Loucy (cell line): ENCODE measurements at regions not wholly inside any gene's neighbourhood (a gene's known extent, or its start where the extent isn't known, plus 50 kb on each side); places are given as distances from the start of the nearest gene placed in this dataset.
"Not testable (repeated sequence)": the region's sequence is repeated elsewhere in the genome, so short reads cannot be mapped to it uniquely, and the experiment has no call there.

Experiments
- H2AFZ ChIP-seq: fragments of 200-600 bp; sonication (generic); 2 replicates; pipeline ENCODE4 v1.6.0; 2016; ENCODE audit warnings: antibody characterized with exemption, mild to moderate bottlenecking, low read length, moderate library complexity
- H3F3A ChIP-seq: fragments of 200-600 bp; 2 replicates; pipeline ENCODE4 v1.6.0; 2016; ENCODE audit warnings: antibody characterized with exemption, low read depth, mild to moderate bottlenecking
- H3K27me3 ChIP-seq: fragments of 200-600 bp; sonication (generic); 2 replicates; pipeline ENCODE4 v1.6.1; 2014; ENCODE audit warnings: low read length, mild to moderate bottlenecking; ENCODE audit not compliant: insufficient read depth, poor library complexity, severe bottlenecking
- H3K36me3 ChIP-seq: fragments of 200-600 bp; sonication (generic); 2 replicates; pipeline ENCODE4 v1.6.1; 2016; ENCODE audit warnings: low read length; ENCODE audit not compliant: insufficient read depth
- H3K4me1 ChIP-seq: fragments of 200-600 bp; sonication (generic); 2 replicates; pipeline ENCODE4 v1.5.1; 2014; ENCODE audit warnings: low read length, mild to moderate bottlenecking; ENCODE audit not compliant: insufficient read depth, poor library complexity, severe bottlenecking
- H3K4me2 ChIP-seq: fragments of 200-600 bp; sonication (generic); 2 replicates; pipeline ENCODE4 v1.6.0; 2014; ENCODE audit warnings: antibody characterized with exemption, low read length, low read depth, mild to moderate bottlenecking; ENCODE audit not compliant: poor library complexity, severe bottlenecking
- H3K4me3 ChIP-seq: fragments of 200-600 bp; sonication (generic); 2 replicates; pipeline ENCODE4 v1.5.1; 2014; ENCODE audit warnings: low read length, mild to moderate bottlenecking, mixed read lengths; ENCODE audit not compliant: poor library complexity, severe bottlenecking
- H3K79me2 ChIP-seq: fragments of 200-600 bp; sonication (generic); 2 replicates; pipeline ENCODE4 v1.6.1; 2014; ENCODE audit warnings: low read length; ENCODE audit not compliant: insufficient read depth
- H3K9ac ChIP-seq: fragments of 200-600 bp; sonication (generic); 2 replicates; pipeline ENCODE4 v1.6.0; 2014; ENCODE audit warnings: mild to moderate bottlenecking, low read depth, low read length, moderate library complexity; ENCODE audit not compliant: poor library complexity, severe bottlenecking
- H3K9me2 ChIP-seq: fragments of 200-600 bp; sonication (generic); replicated peaks from 2 replicates; pipeline ENCODE4 v1.6.1; 2016; ENCODE audit warnings: low read depth, low read length, mixed read lengths
- H3K9me3 ChIP-seq: fragments of 200-600 bp; sonication (generic); 2 replicates; pipeline ENCODE4 v1.6.1; 2014; ENCODE audit warnings: mild to moderate bottlenecking, antibody characterized with exemption, low read length, low read depth; ENCODE audit not compliant: insufficient read depth
- H4K20me1 ChIP-seq: fragments of 200-600 bp; sonication (generic); 2 replicates; pipeline ENCODE4 v1.6.0; 2014; ENCODE audit warnings: antibody characterized with exemption, low read length, mild to moderate bottlenecking; ENCODE audit not compliant: insufficient read depth, poor library complexity, severe bottlenecking
- CTCF ChIP-seq: fragments of 200-600 bp; sonication (generic); conservative IDR thresholded peaks from 2 replicates; pipeline ENCODE4 v1.5.1; 2014; ENCODE audit warnings: mild to moderate bottlenecking, antibody characterized with exemption, low read length
- EZH2phosphoT487 ChIP-seq: fragments of 200-600 bp; IDR thresholded peaks from 2 replicates; pipeline ENCODE4 v1.6.1; 2018; ENCODE audit warnings: antibody characterized with exemption, mild to moderate bottlenecking, moderate library complexity, borderline replicate concordance

- no peaks in the 10 kb centered on the region for H3K9me2 ChIP-seq
- no peak for TF ChIP-seq CTCF
- TF ChIP-seq EZH2phosphoT487 = no peak
- no peak overlapping the region for H3K4me2 ChIP-seq
- no peaks in the 10 kb centered on the region for H4K20me1 ChIP-seq
- no peak overlapping the region for H3K9ac ChIP-seq
- no peak overlapping the region for H2AFZ ChIP-seq
- H3K79me2 ChIP-seq = no peaks in the 10 kb centered on the region
- no peaks in the 10 kb centered on the region for H3K36me3 ChIP-seq
- H3K9me3 ChIP-seq = no peaks in the 10 kb centered on the region
- no peaks in the 10 kb centered on the region for H3F3A ChIP-seq
- no peak overlapping the region for H3K4me3 ChIP-seq
- no peaks in the 10 kb centered on the region for H3K27me3 ChIP-seq
- peaks cover 20% of the 10 kb centered on the region for H3K4me1 ChIP-seq
Measured at GRCh38 chr15:22257047-22258008, 177.0 kb downstream of the OR4M2 start.

GRCh38 chr15:22258009-22258397, 177.7 kb downstream of the OR4M2 start:
- Histone ChIP-seq H3K9me2 (no peaks in the 10 kb centered on the region), H3F3A (no peaks in the 10 kb centered on the region), H3K4me3 (no peak overlapping the region), H3K9me3 (no peaks in the 10 kb centered on the region), H3K4me1 (peaks cover 20% of the 10 kb centered on the region), H3K9ac (no peak overlapping the region), H4K20me1 (no peaks in the 10 kb centered on the region), H3K36me3 (no peaks in the 10 kb centered on the region), H3K27me3 (no peaks in the 10 kb centered on the region), H3K79me2 (no peaks in the 10 kb centered on the region), H3K4me2 (no peak overlapping the region), H2AFZ (no peak overlapping the region)
- TF ChIP-seq CTCF (no peak), EZH2phosphoT487 (no peak)

DNA sequence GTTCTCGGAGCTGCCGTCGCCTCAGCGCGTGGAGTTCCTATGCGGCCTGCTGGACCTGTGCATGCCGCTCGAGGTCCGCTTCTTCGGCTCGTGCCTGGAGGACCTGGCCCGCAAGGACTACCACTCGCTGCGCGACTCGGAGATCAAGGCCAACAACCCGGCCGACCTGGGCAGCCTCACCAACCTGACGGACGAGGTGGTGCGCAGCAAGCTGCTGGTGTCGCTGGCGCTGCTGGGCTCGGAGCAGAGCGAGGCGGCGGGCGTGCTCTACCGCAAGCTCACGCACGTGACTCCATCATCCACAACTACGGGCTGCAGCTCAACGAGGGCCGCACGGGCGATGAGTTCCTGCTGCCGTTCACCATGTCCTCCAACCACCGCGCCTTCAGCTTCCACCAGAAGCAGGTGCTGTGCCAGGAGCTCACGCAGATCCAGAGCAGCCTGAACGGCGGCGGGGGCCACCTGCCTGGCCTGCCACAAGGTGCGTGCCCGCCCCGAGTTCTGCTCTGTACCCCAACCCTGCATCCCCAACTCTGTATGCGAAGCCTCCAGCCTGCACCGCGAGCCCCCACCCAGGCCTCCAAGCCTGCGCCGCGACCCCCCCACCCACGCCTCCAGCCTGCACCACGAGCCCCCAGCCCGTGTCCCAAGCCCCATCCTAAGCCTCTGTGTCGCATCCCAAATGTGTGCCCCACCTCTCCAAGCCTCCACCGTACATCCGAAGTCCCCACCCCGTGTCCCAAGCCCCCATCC, 178.2 kb downstream of the OR4M2 start:
- Histone ChIP-seq H3K9me2 (no peaks in the 10 kb centered on the region), H3K4me2 (no peak overlapping the region), H3K36me3 (no peaks in the 10 kb centered on the region), H2AFZ (no peak overlapping the region), H3K9me3 (no peaks in the 10 kb centered on the region), H3K4me3 (no peak overlapping the region), H3K4me1 (peaks cover 16% of the 10 kb centered on the region), H3K79me2 (no peaks in the 10 kb centered on the region), H3K9ac (no peak overlapping the region), H3K27me3 (no peaks in the 10 kb centered on the region), H4K20me1 (no peaks in the 10 kb centered on the region), H3F3A (no peaks in the 10 kb centered on the region)
- TF ChIP-seq EZH2phosphoT487 (no peak), CTCF (no peak)

DNA sequence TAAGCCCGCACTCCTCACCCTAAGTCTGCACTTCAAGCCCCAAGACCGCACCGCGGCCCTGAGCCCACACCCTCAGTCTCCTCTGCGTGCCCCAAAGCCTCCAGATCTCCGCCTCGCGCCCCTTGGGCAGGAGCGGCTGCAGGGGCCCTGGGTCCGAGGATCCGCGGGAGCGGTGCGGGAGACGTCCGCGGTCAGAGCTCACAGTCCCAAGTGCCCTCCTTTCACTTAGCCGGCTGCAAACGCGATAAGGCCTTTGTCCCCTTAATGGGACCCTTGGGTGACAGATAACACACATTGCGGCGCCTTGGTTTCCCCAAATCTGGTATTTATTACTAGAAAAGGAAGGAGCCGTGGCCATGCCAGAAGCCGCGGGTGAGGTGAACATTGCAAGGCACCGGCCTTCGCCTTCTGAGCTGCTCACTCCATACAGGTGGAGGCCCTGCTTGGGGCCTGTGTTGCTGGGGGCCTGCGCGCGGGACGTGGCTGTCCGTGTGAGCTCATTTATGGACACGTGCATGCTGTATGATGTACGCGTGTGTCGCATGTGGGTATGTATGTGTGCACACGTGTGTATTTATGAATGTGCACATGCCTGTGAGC, 178.9 kb downstream of the OR4M2 start:
- not testable (repeated sequence) for H3K4me3 ChIP-seq, H4K20me1 ChIP-seq, H3K9me3 ChIP-seq, H3F3A ChIP-seq, H3K4me1 ChIP-seq, H3K79me2 ChIP-seq, H3K9me2 ChIP-seq, H3K27me3 ChIP-seq, H3K9ac ChIP-seq, H2AFZ ChIP-seq, H3K4me2 ChIP-seq, H3K36me3 ChIP-seq
